GM12878 (cell line): ENCODE measurements at regions not wholly inside any gene's neighbourhood (a gene's known extent, or its start where the extent isn't known, plus 50 kb on each side); places are given as distances from the start of the nearest gene placed in this dataset.

Experiments
- ATAC-seq: fragments of 200-7000 bp; cut with Tn5 transposase; 3 replicates; pipeline ENCODE4 v1.9.1; 2020; ENCODE audit warnings: mild to moderate bottlenecking, moderate library complexity
- BruUV-seq: library from RNA; stranded (reverse); fragments of 400-500 nt; replicated peaks from 2 replicates; lab custom pipeline; 2021; lab: Mats Ljungman, UMichigan
- CTCF ChIA-PET: fragments of 300-600 bp; sonication (Branson Sonifier 250); formaldehyde crosslinking; extraction: SDS; loops from one replicate; lab custom pipeline; 2021; ENCODE audit warnings: inconsistent platforms; lab: Yijun Ruan, JAX
- POLR2A ChIA-PET: fragments of 350-600 bp; formaldehyde crosslinking; extraction: SDS; loops from one replicate; lab custom pipeline; 2021; ENCODE audit warnings: inconsistent platforms; lab: Charles Lee
- RAD21 ChIA-PET: fragments of 300-600 bp; sonication (Branson Sonifier 250); formaldehyde crosslinking; loops from one replicate; lab custom pipeline; 2023; ENCODE audit warnings: antibody characterized with exemption; ENCODE audit not compliant: unreplicated experiment; lab: Charles Lee
- SMC1A ChIA-PET: fragments of 300-600 bp; sonication (Branson Sonifier 250); formaldehyde crosslinking; loops from one replicate; lab custom pipeline; 2023; ENCODE audit not compliant: unreplicated experiment, uncharacterized antibody; lab: Charles Lee
- DNase-seq: peaks from one replicate; pipeline ENCODE4 v3.0.0-alpha.2; 2011; ENCODE audit warnings: low read depth, low spot score
- FAIRE-seq: peaks from 3 replicates; lab custom pipeline; 2011; peaks lifted over from hg19 to GRCh38; lab: Jason Lieb, UNC
- H2AFZ ChIP-seq: 2 replicates; pipeline ENCODE4 v1.6.0; 2011; ENCODE audit warnings: low read depth, low read length, control low read depth; ENCODE audit not compliant: control insufficient read depth
- H3K27ac ChIP-seq: 2 replicates; pipeline ENCODE4 v1.5.1; 2011; ENCODE audit warnings: control low read depth; ENCODE audit not compliant: control insufficient read depth, insufficient read depth
- H3K27me3 ChIP-seq, 2 experiments: replicated peaks in 1 of 2; 2 replicates each; pipeline versions ENCODE4 v1.6.0 to v1.6.1; 2011; ENCODE audit warnings: low read length in 1 of 2; ENCODE audit not compliant: control insufficient read depth in 2 of 2, insufficient read depth in 2 of 2
- H3K36me3 ChIP-seq, 2 experiments: 2 replicates each; pipeline ENCODE4 v1.5.1; 2011; ENCODE audit warnings: low read length in 1 of 2; ENCODE audit not compliant: control insufficient read depth in 2 of 2, insufficient read depth in 2 of 2
- H3K4me1 ChIP-seq: 2 replicates; pipeline ENCODE4 v1.6.1; 2011; ENCODE audit warnings: mild to moderate bottlenecking, low read length, moderate library complexity, mixed read lengths; ENCODE audit not compliant: control insufficient read depth, insufficient read depth
- H3K4me2 ChIP-seq: 2 replicates; pipeline ENCODE4 v1.6.0; 2011; ENCODE audit warnings: control low read depth; ENCODE audit not compliant: control insufficient read depth, insufficient read depth
- H3K4me3 ChIP-seq: fragments of 200-600 bp; sonication (generic); 2 replicates; pipeline ENCODE4 v1.5.1; 2016
- H3K79me2 ChIP-seq: 2 replicates; pipeline ENCODE4 v1.6.0; 2011; ENCODE audit warnings: low read length; ENCODE audit not compliant: control insufficient read depth, insufficient read depth
- H3K9ac ChIP-seq: 2 replicates; pipeline ENCODE4 v1.8.0; 2011; ENCODE audit warnings: low read length, control low read depth, mixed read lengths; ENCODE audit not compliant: control insufficient read depth, insufficient read depth
- H3K9me3 ChIP-seq: replicated peaks from 3 replicates; pipeline ENCODE4 v1.5.1; 2011; ENCODE audit warnings: mild to moderate bottlenecking, low read length; ENCODE audit not compliant: control insufficient read depth, insufficient read depth
- H4K20me1 ChIP-seq: 2 replicates; pipeline ENCODE4 v1.6.0; 2011; ENCODE audit not compliant: control insufficient read depth, insufficient read depth
- BHLHE40 ChIP-seq, 2 experiments: fragments of 450-650 bp in 1 of 2; IDR thresholded peaks; 2 replicates each; pipeline ENCODE4 v1.6.1; 2011 to 2017; ENCODE audit warnings: low read depth in 2 of 2, borderline replicate concordance in 1 of 2, improper control_type of control experiment in 1 of 2, low read length in 1 of 2, mild to moderate bottlenecking in 1 of 2
- DPF2 ChIP-seq: fragments of 450-650 bp; IDR thresholded peaks from 2 replicates; pipeline ENCODE4 v1.6.1; 2017; ENCODE audit warnings: mild to moderate bottlenecking
- GATAD2B ChIP-seq: fragments of 450-650 bp; conservative IDR thresholded peaks from 2 replicates; pipeline ENCODE4 v1.6.1; 2017; ENCODE audit warnings: low read depth, mild to moderate bottlenecking, moderate library complexity
- HCFC1 ChIP-seq: fragments of 150-350 bp; IDR thresholded peaks from 2 replicates; pipeline ENCODE4 v1.6.1; 2014; ENCODE audit warnings: low read length
- HDAC2 ChIP-seq: fragments of 200-600 bp; sonication (generic); IDR thresholded peaks from 2 replicates; pipeline ENCODE4 v1.6.1; 2017
- HDGF ChIP-seq: fragments of 450-650 bp; IDR thresholded peaks from 2 replicates; pipeline ENCODE4 v1.6.1; 2016; ENCODE audit warnings: antibody characterized with exemption
- KDM1A ChIP-seq: fragments of 200-600 bp; sonication (generic); IDR thresholded peaks from 2 replicates; pipeline ENCODE4 v1.6.1; 2016; ENCODE audit warnings: borderline replicate concordance
- MYB ChIP-seq: fragments of 150-350 bp; IDR thresholded peaks from 2 replicates; pipeline ENCODE4 v1.6.1; 2014; ENCODE audit warnings: mild to moderate bottlenecking, low read depth, low read length, borderline replicate concordance
- NFYA ChIP-seq: IDR thresholded peaks from 2 replicates; pipeline ENCODE4 v1.6.1; 2011; ENCODE audit warnings: low read depth, mild to moderate bottlenecking, low read length, improper control_type of control experiment, borderline replicate concordance
- RUNX3 ChIP-seq: IDR thresholded peaks from 2 replicates; pipeline ENCODE4 v1.6.1; 2012; ENCODE audit warnings: low read length, inconsistent platforms
- SMAD5 ChIP-seq: IDR thresholded peaks from 2 replicates; pipeline ENCODE4 v1.6.1; 2016; ENCODE audit warnings: antibody characterized with exemption, low read depth
- STAT1 ChIP-seq: fragments of 450-650 bp; conservative IDR thresholded peaks from 2 replicates; pipeline ENCODE4 v1.6.1; 2014; ENCODE audit warnings: antibody characterized with exemption, mild to moderate bottlenecking
- STAT3 ChIP-seq: IDR thresholded peaks from 2 replicates; pipeline ENCODE4 v1.6.1; 2011; ENCODE audit warnings: low read depth, low read length, improper control_type of control experiment
- WGBS: methylation state at CpG from one replicate; pipeline ENCODE4 v1.1.6; 2016; ENCODE audit warnings: low lambda C conversion rate; ENCODE audit not compliant: insufficient replicate concordance, insufficient coverage; ENCODE audit errors: missing lambda C conversion rate; 5-methylcytosine and 5-hydroxymethylcytosine counted together
- in situ Hi-C: fragments of 300-500 bp; cut with MboI; formaldehyde crosslinking; loops from 9 replicates; pipeline ENCODE4 v1.14.3; 2018; ENCODE audit warnings: mixed read lengths
- intact Hi-C: fragments of 100-400 bp; cut with micrococcal nuclease; formaldehyde crosslinking; loops from one replicate; pipeline ENCODE4 v1.14.2; 2022; ENCODE audit not compliant: unreplicated experiment

GRCh38 chr5:104187656-104188055, 625.1 kb upstream of the NUDT12 start (continued):
- no peak for TF ChIP-seq MYB
- no peak for TF ChIP-seq KDM1A
- TF ChIP-seq NFYA, result no peak
- TF ChIP-seq STAT1, result no peak
- TF ChIP-seq STAT3, result no peak

DNA sequence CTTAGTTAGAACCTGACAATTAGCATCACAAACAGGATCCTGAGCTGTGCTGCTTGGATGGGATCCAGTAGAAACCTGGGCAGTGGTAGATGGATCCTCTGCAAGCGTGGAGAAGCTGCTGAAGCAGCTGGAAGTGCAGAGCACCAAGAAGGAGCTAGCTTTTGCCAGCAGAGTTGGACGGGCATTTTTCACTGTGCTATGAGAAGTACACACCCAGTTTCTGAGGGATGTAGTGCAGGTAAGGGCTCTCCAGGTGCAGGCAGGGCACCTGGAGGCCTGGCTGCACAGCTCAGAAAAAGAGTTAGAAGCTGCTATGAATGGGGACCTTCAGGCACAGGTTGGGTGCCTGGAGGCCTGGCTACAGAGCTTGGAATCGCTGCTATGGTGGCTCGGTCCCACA, 623.9 kb upstream of the NUDT12 start:
- RAD21 ChIA-PET, result no interaction called here
- CTCF ChIA-PET, result no interaction called here
- SMC1A ChIA-PET, result interaction anchor here (0.7 kb wide), 1 partner anchor 174 kb away, joined by 4 read pairs; no protein-coding TSS in a partner anchor
- H3K4me3 ChIP-seq, result no peak overlapping the region
- H4K20me1 ChIP-seq, result no peaks in the 10 kb centered on the region
- no peaks in the 10 kb centered on the region for H3K4me1 ChIP-seq
- POLR2A ChIA-PET, result no interaction called here
- no TSS peak for BruUV-seq
- no peak overlapping the region for H3K9ac ChIP-seq
- H3K4me2 ChIP-seq, result no peak overlapping the region
- 0% methylated on average over 4 of the region's 4 CpGs for WGBS
- intact Hi-C loops, result no loop called here
- no peaks in the 10 kb centered on the region for H3K36me3 ChIP-seq
- in situ Hi-C loops, result no loop called here
- no peaks in the 10 kb centered on the region for H3K79me2 ChIP-seq
- ATAC-seq, result no peak
- no peak for DNase-seq
- H3K27me3 ChIP-seq, result no peaks in the 10 kb centered on the region
- FAIRE-seq, result no peak
- H3K27ac ChIP-seq, result no peak overlapping the region
- no peak for TF ChIP-seq RUNX3
- TF ChIP-seq SMAD5, result no peak
- no peak for TF ChIP-seq DPF2
- no peak for TF ChIP-seq HDGF
- TF ChIP-seq HDAC2, result no peak
- TF ChIP-seq GATAD2B, result no peak
- no peak for TF ChIP-seq BHLHE40 (IDR thresholded peaks at IDR 0.05; ENCODE audit: borderline replicate concordance in 1 of 2, low read depth in 2 of 2, low read length in 1 of 2)
- no peak for TF ChIP-seq HCFC1
- H3K9me3 ChIP-seq, result no peaks in the 10 kb centered on the region; the same call in 2 of the 3 replicates
- H2AFZ ChIP-seq, result no peak overlapping the region
